ENCODE measurements at regions not wholly inside any gene's neighbourhood (a gene's known extent, or its start where the extent isn't known, plus 50 kb on each side); places are given as distances from the start of the nearest gene placed in this dataset.

DNA sequence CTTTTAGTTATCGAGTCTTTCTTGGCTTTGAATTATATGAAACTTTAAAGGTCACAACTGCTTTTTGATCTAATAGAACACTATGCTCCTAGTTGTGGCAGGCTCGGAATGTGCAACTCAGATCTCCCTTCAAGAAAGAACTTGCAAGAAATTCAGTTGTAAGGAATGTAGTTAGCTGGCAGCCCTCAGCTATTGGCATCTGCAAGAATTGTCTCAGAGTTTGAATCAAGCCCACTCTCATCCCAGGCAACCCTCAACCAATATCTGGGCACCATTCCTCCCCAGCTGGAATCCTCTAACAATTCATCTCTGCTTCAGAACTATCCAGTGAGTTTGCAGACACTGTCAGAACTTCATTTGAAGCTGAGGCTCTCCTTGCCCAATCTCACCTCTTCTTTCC, 447.2 kb downstream of the KIF2B start:
- Mint-ChIP-seq H3K4me1 (ENCODE audit: insufficient read depth, unreplicated experiment) (peaks cover 25% of the 10 kb centered on the region), H3K27ac (ENCODE audit: low read depth, unreplicated experiment) (peak overlapping the region; percentile 20), H3K4me3 (ENCODE audit: unreplicated experiment) (no peak overlapping the region), H3K27me3 (ENCODE audit: insufficient read depth, unreplicated experiment) (no peaks in the 10 kb centered on the region), H3K36me3 (ENCODE audit: insufficient read depth, unreplicated experiment) (no peaks in the 10 kb centered on the region), H3K9me3 (ENCODE audit: unreplicated experiment) (peaks cover 10% of the 10 kb centered on the region)
- no TSS peak for BruUV-seq (replicated peaks)
- intact Hi-C loops (cut with micrococcal nuclease): no loop called here
- TF ChIP-seq, protein P1, sequence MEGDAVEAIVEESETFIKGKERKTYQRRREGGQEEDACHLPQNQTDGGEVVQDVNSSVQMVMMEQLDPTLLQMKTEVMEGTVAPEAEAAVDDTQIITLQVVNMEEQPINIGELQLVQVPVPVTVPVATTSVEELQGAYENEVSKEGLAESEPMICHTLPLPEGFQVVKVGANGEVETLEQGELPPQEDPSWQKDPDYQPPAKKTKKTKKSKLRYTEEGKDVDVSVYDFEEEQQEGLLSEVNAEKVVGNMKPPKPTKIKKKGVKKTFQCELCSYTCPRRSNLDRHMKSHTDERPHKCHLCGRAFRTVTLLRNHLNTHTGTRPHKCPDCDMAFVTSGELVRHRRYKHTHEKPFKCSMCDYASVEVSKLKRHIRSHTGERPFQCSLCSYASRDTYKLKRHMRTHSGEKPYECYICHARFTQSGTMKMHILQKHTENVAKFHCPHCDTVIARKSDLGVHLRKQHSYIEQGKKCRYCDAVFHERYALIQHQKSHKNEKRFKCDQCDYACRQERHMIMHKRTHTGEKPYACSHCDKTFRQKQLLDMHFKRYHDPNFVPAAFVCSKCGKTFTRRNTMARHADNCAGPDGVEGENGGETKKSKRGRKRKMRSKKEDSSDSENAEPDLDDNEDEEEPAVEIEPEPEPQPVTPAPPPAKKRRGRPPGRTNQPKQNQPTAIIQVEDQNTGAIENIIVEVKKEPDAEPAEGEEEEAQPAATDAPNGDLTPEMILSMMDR (IDR thresholded peaks at IDR 0.05; ENCODE audit: unreplicated experiment): no peak
- DNase-seq (ENCODE audit: unreplicated experiment): no peak
- ChIA-PET CTCF (interaction anchor here (0.5 to 0.9 kb wide), 5 partner anchors 14 to 735 kb away, joined by 3 to 4 read pairs (median 3); no protein-coding TSS in a partner anchor), POLR2A (interaction anchor here (0.6 to 1.5 kb wide), 5 partner anchors 9 to 493 kb away, joined by 3 to 4 read pairs (median 3); no protein-coding TSS in a partner anchor)

DNA sequence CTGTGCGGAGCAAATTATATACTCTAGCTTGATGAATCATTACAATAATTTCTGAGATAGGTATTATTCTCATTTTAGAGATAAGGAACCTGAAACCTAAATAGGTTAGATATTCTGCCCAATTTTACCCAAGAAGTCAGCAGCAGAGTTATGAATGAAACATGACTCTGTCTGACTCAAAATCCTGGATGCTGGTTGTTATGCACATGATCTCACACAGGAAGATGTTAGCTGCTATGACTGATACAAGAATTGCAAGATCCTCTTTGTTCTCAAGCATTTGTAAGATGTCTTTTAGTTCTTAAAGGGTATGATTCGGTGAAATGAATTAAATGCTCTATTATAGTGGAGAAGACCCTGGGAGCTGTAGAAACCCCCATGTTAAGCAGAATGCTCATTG, 447.8 kb downstream of the KIF2B start:
- Mint-ChIP-seq H3K9me3 (ENCODE audit: unreplicated experiment) (peaks cover 9% of the 10 kb centered on the region), H3K27me3 (ENCODE audit: insufficient read depth, unreplicated experiment) (no peaks in the 10 kb centered on the region), H3K4me3 (ENCODE audit: unreplicated experiment) (no peak overlapping the region), H3K4me1 (ENCODE audit: insufficient read depth, unreplicated experiment) (peaks cover 25% of the 10 kb centered on the region), H3K27ac (ENCODE audit: low read depth, unreplicated experiment) (peak overlapping the region; percentile 20), H3K36me3 (ENCODE audit: insufficient read depth, unreplicated experiment) (no peaks in the 10 kb centered on the region)
- intact Hi-C loops (cut with micrococcal nuclease): no loop called here
- ChIA-PET POLR2A (interaction anchor here (0.7 to 1.5 kb wide), 5 partner anchors 8 to 33 kb away, joined by 3 to 4 read pairs (median 3); no protein-coding TSS in a partner anchor), CTCF (interaction anchor here (0.5 to 0.9 kb wide), 6 partner anchors 55 to 735 kb away, joined by 3 to 4 read pairs (median 3); no protein-coding TSS in a partner anchor)
- DNase-seq (ENCODE audit: unreplicated experiment): no peak
- TF ChIP-seq, protein P1 (IDR thresholded peaks at IDR 0.05; ENCODE audit: unreplicated experiment): no peak
- BruUV-seq (replicated peaks): no TSS peak

DNA sequence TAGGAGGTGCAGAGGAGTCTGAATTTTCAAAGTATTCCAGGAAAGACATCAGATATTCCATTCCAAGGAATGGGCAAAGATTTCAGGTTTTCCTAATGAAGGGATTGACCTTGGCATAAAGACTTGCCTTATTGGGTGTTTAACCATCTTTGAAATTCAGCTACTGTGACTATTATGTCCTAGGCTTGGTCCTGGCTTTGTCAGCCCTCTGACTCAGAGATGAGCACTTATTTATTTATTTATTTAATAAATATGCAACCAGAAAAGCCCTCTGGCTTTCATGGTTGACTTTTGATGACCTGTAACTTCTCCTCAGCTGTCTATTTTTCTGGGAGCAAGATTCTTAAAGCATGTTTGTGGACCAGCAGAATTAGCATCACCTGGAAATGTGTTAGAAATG, 455.1 kb downstream of the KIF2B start:
- no peaks in the 10 kb centered on the region for H3K9me3 Mint-ChIP-seq (ENCODE audit: unreplicated experiment)
- H3K36me3 Mint-ChIP-seq (ENCODE audit: insufficient read depth, unreplicated experiment): no peaks in the 10 kb centered on the region
- H3K27me3 Mint-ChIP-seq (ENCODE audit: insufficient read depth, unreplicated experiment): no peaks in the 10 kb centered on the region
- no TSS peak for BruUV-seq (replicated peaks)
- no peak overlapping the region for H3K4me3 Mint-ChIP-seq (ENCODE audit: unreplicated experiment)
- TF ChIP-seq, protein P1 (IDR thresholded peaks at IDR 0.05; ENCODE audit: unreplicated experiment): no peak
- H3K27ac Mint-ChIP-seq (ENCODE audit: low read depth, unreplicated experiment): no peak overlapping the region
- CTCF ChIA-PET: no interaction called here
- POLR2A ChIA-PET: no interaction called here
- peaks cover 4% of the 10 kb centered on the region for H3K4me1 Mint-ChIP-seq (ENCODE audit: insufficient read depth, unreplicated experiment)
- no peak for DNase-seq (ENCODE audit: unreplicated experiment)
- intact Hi-C loops (cut with micrococcal nuclease): no loop called here

DNA sequence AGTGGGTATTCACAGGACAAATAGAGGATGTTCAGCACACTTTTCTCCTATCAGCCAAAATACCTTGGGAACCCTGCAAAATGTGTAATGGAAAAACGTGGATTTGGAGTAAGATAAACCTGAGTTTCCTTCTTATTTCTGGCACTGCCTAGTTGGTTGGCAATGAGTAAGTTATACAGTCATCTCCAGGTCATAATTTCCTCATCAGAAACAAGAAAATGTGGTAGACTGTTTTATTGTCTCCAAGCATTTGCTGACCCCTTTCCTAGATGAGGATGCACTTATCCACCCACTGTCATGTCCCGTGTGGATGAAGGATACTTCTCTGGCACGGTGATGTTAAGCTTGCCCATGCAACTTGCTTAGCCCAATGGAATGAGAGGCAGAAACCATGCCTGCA, 458.0 kb downstream of the KIF2B start:
- H3K9me3 Mint-ChIP-seq (ENCODE audit: unreplicated experiment): no peaks in the 10 kb centered on the region
- H3K27ac Mint-ChIP-seq (ENCODE audit: low read depth, unreplicated experiment): no peak overlapping the region
- CTCF ChIA-PET: no interaction called here
- peaks cover 8% of the 10 kb centered on the region for H3K4me1 Mint-ChIP-seq (ENCODE audit: insufficient read depth, unreplicated experiment)
- DNase-seq (ENCODE audit: unreplicated experiment): no peak
- no peaks in the 10 kb centered on the region for H3K27me3 Mint-ChIP-seq (ENCODE audit: insufficient read depth, unreplicated experiment)
- TF ChIP-seq, protein P1 (IDR thresholded peaks at IDR 0.05; ENCODE audit: unreplicated experiment): no peak
- no peaks in the 10 kb centered on the region for H3K36me3 Mint-ChIP-seq (ENCODE audit: insufficient read depth, unreplicated experiment)
- BruUV-seq (replicated peaks): no TSS peak
- intact Hi-C loops (cut with micrococcal nuclease): no loop called here
- POLR2A ChIA-PET: interaction anchor here (1.0 kb wide), 1 partner anchor 9 kb away, joined by 3 read pairs; no protein-coding TSS in a partner anchor
- no peak overlapping the region for H3K4me3 Mint-ChIP-seq (ENCODE audit: unreplicated experiment)

Data from MCF 10A (cell line).